Upper lobe of right lung (tissue), 1 donor: ENCODE measurements at regions not wholly inside any gene's neighbourhood (a gene's known extent, or its start where the extent isn't known, plus 50 kb on each side); places are given as distances from the start of the nearest gene placed in this dataset.

Experiments used
- ATAC-seq: fragments of 200-7000 bp; cut with Tn5 transposase; one replicate; pipeline ENCODE4 v1.9.1; 2020; ENCODE audit warnings: mild to moderate bottlenecking, moderate library complexity
- DNase-seq: peaks from one replicate; pipeline ENCODE4 v3.0.0-alpha.2; 2020
- H3K27ac ChIP-seq: fragments of 200-600 bp; one replicate; pipeline ENCODE4 v1.8.0; 2022
- H3K27me3 ChIP-seq: fragments of 200-600 bp; one replicate; pipeline ENCODE4 v1.8.0; 2022; ENCODE audit warnings: mild to moderate bottlenecking
- H3K36me3 ChIP-seq: fragments of 200-600 bp; one replicate; pipeline ENCODE4 v1.8.0; 2022
- H3K4me1 ChIP-seq: fragments of 200-600 bp; one replicate; pipeline ENCODE4 v1.8.0; 2022
- H3K4me3 ChIP-seq: fragments of 200-600 bp; one replicate; pipeline ENCODE4 v1.8.0; 2022; ENCODE audit warnings: mild to moderate bottlenecking
- H3K9me3 ChIP-seq: fragments of 200-600 bp; one replicate; pipeline ENCODE4 v1.8.0; 2022
- CTCF ChIP-seq: fragments of 200-600 bp; IDR thresholded peaks from one replicate; pipeline ENCODE4 v1.8.0; 2022; ENCODE audit warnings: antibody characterized with exemption
- intact Hi-C: fragments of 100-400 bp; cut with DNase I; formaldehyde crosslinking; loops from one replicate; pipeline ENCODE4 v1.11.0; 2022
- donor health status: DM: no; HTN: yes; CAD: no; lungs with severe emphysema.

DNA sequence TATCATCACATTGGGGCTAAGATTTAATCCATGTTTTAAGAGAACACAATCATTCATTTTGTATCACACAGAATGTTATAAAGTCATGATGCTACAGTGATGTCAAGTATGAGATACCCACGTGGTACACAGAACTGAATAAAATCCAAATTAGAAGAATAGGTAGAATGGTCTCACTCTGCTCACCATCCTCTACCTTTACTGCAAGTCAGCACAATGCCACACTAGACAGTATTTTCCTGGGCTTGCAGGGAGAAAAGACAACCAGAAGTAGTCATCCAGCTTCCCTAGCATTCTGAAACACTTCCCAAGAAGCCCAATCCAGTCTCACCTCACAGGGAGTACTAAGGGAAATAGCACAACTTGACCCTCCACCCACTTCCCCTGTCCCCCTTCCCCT is 856.2 kb upstream of the NRXN1 start:
- intact Hi-C loops: no loop called here
- no peaks in the 10 kb centered on the region for H3K27me3 ChIP-seq
- no peaks in the 10 kb centered on the region for H3K9me3 ChIP-seq
- ATAC-seq (no peak), DNase-seq (no peak)
- no peak overlapping the region for H3K27ac ChIP-seq
- TF ChIP-seq CTCF: no peak
- no peaks in the 10 kb centered on the region for H3K36me3 ChIP-seq
- no peaks in the 10 kb centered on the region for H3K4me1 ChIP-seq
- H3K4me3 ChIP-seq: no peak overlapping the region

DNA sequence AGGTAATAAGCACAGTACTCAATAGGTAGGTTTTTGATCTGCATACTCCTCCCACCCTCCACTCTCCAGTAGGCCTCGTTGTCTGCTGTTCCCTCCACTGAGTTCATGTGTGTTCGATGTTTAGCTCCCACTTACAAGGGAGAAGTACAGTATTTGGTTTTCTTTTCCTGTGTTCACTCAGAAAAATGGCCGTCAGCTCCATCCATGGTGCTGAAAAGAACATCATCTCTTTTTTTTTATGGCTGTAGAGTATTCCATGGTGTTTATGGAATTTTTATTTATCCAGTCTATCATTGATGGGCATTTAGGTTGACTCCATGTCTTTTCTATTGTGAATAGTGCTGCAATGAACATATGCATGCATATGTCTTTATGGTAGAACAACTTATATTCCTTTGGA is 849.7 kb upstream of the NRXN1 start:
- no peak for ATAC-seq
- TF ChIP-seq CTCF: no peak

GRCh38 chr2:51880153-51880552 is 848.2 kb upstream of the NRXN1 start:
- no peak overlapping the region for H3K27ac ChIP-seq
- ATAC-seq (no peak), DNase-seq (no peak)
- no peaks in the 10 kb centered on the region for H3K36me3 ChIP-seq
- intact Hi-C loops: no loop called here
- H3K27me3 ChIP-seq: no peaks in the 10 kb centered on the region
- no peaks in the 10 kb centered on the region for H3K4me1 ChIP-seq
- peaks cover 9% of the 10 kb centered on the region for H3K9me3 ChIP-seq
- H3K4me3 ChIP-seq: no peak overlapping the region
- TF ChIP-seq CTCF: no peak

More for the DNA sequence above, 849.7 kb upstream of the NRXN1 start:
- no peaks in the 10 kb centered on the region for H3K27me3 ChIP-seq
- no peak overlapping the region for H3K27ac ChIP-seq
- DNase-seq: no peak
- H3K36me3 ChIP-seq: no peaks in the 10 kb centered on the region
- intact Hi-C loops: no loop called here
- H3K4me3 ChIP-seq: no peak overlapping the region
- no peaks in the 10 kb centered on the region for H3K4me1 ChIP-seq
- peaks cover 9% of the 10 kb centered on the region for H3K9me3 ChIP-seq

GRCh38 chr2:51866361-51866760 is 834.4 kb upstream of the NRXN1 start:
- Histone ChIP-seq H3K4me3 (no peak overlapping the region), H3K36me3 (no peaks in the 10 kb centered on the region), H3K9me3 (peaks cover 3% of the 10 kb centered on the region), H3K4me1 (no peaks in the 10 kb centered on the region), H3K27me3 (no peaks in the 10 kb centered on the region), H3K27ac (no peak overlapping the region)
- TF ChIP-seq CTCF: no peak
- ATAC-seq (no peak), DNase-seq (no peak)
- intact Hi-C loops: no loop called here

DNA sequence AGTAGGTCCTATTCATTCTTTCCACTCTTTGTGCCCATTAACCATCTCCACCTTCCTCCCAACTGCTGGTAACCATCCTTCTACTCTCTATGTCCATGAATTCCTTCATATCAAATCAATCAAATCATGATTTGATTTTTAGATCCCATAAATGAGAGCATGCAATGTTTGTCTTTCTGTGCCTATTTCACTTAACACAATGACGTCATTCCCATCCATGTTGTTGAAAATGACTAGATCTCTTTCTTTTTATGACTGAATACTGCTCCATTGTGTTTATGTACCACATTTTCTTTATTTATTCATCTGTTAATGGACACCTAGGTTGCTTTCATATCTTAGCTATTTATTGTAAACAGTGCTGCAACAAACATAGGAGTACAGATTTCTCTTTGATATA is 827.3 kb upstream of the NRXN1 start:
- H3K4me1 ChIP-seq: no peaks in the 10 kb centered on the region

More for the DNA sequence above, 827.3 kb upstream of the NRXN1 start:
- DNase-seq (no peak), ATAC-seq (no peak)
- intact Hi-C loops: no loop called here
- no peak for TF ChIP-seq CTCF
- H3K27ac ChIP-seq: no peak overlapping the region
- H3K27me3 ChIP-seq: no peaks in the 10 kb centered on the region
- no peaks in the 10 kb centered on the region for H3K36me3 ChIP-seq
- no peak overlapping the region for H3K4me3 ChIP-seq
- peaks cover 3% of the 10 kb centered on the region for H3K9me3 ChIP-seq
